ENCODE measurements at regions not wholly inside any gene's neighbourhood (a gene's known extent, or its start where the extent isn't known, plus 50 kb on each side); places are given as distances from the start of the nearest gene placed in this dataset.

- intact Hi-C loops (cut with micrococcal nuclease; ENCODE audit: unreplicated experiment): no loop called here
- ChIA-PET CTCF (ENCODE audit: unreplicated experiment) (no interaction called here), POLR2A (no interaction called here)
- Histone ChIP-seq H3K4me1 (ENCODE audit: insufficient read depth, low read length, poor library complexity, severe bottlenecking) (no peaks in the 10 kb centered on the region), H3K36me3 (ENCODE audit: insufficient read depth, low read length) (no peaks in the 10 kb centered on the region), H3K27ac (ENCODE audit: low read depth, low read length, poor library complexity, severe bottlenecking) (no peak overlapping the region), H3K9me2 (ENCODE audit: insufficient read depth, low read length) (no peaks in the 10 kb centered on the region), H3K4me2 (ENCODE audit: low read length) (no peak overlapping the region), H3K79me2 (ENCODE audit: insufficient read depth, low read depth, low read length) (no peaks in the 10 kb centered on the region), H2AFZ (ENCODE audit: low read length) (no peak overlapping the region), H3K4me3 (ENCODE audit: low read depth, low read length, poor library complexity, severe bottlenecking) (no peak overlapping the region), H3K9me3 (ENCODE audit: low read length) (no peaks in the 10 kb centered on the region), H4K20me1 (ENCODE audit: insufficient read depth, low read length) (no peaks in the 10 kb centered on the region)
- no TSS peak for BruUV-seq (replicated peaks)
- no peak for DNase-seq (ENCODE audit: low spot score)
- no peak for TF ChIP-seq EZH2phosphoT487 (IDR thresholded peaks at IDR 0.05; ENCODE audit: borderline replicate concordance, low read depth, low read length)
- TF ChIP-seq CTCF (conservative IDR thresholded peaks at IDR 0.05; ENCODE audit: low read length): no peak
Measured at GRCh38 chr11:46198245-46199240, 77.3 kb upstream of the PHF21A start.

- intact Hi-C loops (cut with micrococcal nuclease; ENCODE audit: unreplicated experiment): no loop called here
- Histone ChIP-seq H3K36me3 (ENCODE audit: insufficient read depth, low read length) (no peaks in the 10 kb centered on the region), H3K4me1 (ENCODE audit: insufficient read depth, low read length, poor library complexity, severe bottlenecking) (no peaks in the 10 kb centered on the region), H3K9me2 (ENCODE audit: insufficient read depth, low read length) (no peaks in the 10 kb centered on the region), H3K4me2 (ENCODE audit: low read length) (no peak overlapping the region), H2AFZ (ENCODE audit: low read length) (no peak overlapping the region), H4K20me1 (ENCODE audit: insufficient read depth, low read length) (no peaks in the 10 kb centered on the region), H3K27ac (ENCODE audit: low read depth, low read length, poor library complexity, severe bottlenecking) (no peak overlapping the region), H3K9me3 (ENCODE audit: low read length) (no peaks in the 10 kb centered on the region), H3K79me2 (ENCODE audit: insufficient read depth, low read depth, low read length) (no peaks in the 10 kb centered on the region), H3K4me3 (ENCODE audit: low read depth, low read length, poor library complexity, severe bottlenecking) (no peak overlapping the region)
- TF ChIP-seq EZH2phosphoT487 (IDR thresholded peaks at IDR 0.05; ENCODE audit: borderline replicate concordance, low read depth, low read length) (no peak), CTCF (conservative IDR thresholded peaks at IDR 0.05; ENCODE audit: low read length) (no peak)
- no TSS peak for BruUV-seq (replicated peaks)
- ChIA-PET CTCF (ENCODE audit: unreplicated experiment) (no interaction called here), POLR2A (no interaction called here)
- DNase-seq (ENCODE audit: low spot score): no peak
Measured at GRCh38 chr11:46197421-46197820, 76.2 kb upstream of the PHF21A start.

GRCh38 chr11:46188017-46188416 is 66.8 kb upstream of the PHF21A start:
- no peaks in the 10 kb centered on the region for H3K4me1 ChIP-seq (ENCODE audit: insufficient read depth, low read length, poor library complexity, severe bottlenecking)
- H2AFZ ChIP-seq (ENCODE audit: low read length): no peak overlapping the region
- TF ChIP-seq EZH2phosphoT487 (IDR thresholded peaks at IDR 0.05; ENCODE audit: borderline replicate concordance, low read depth, low read length) (no peak), CTCF (conservative IDR thresholded peaks at IDR 0.05; ENCODE audit: low read length) (no peak)
- no peaks in the 10 kb centered on the region for H3K9me2 ChIP-seq (ENCODE audit: insufficient read depth, low read length)
- no peak overlapping the region for H3K4me3 ChIP-seq (ENCODE audit: low read depth, low read length, poor library complexity, severe bottlenecking)
- no peaks in the 10 kb centered on the region for H3K79me2 ChIP-seq (ENCODE audit: insufficient read depth, low read depth, low read length)
- no peak for DNase-seq (ENCODE audit: low spot score)
- H3K36me3 ChIP-seq (ENCODE audit: insufficient read depth, low read length): no peaks in the 10 kb centered on the region
- no peaks in the 10 kb centered on the region for H3K9me3 ChIP-seq (ENCODE audit: low read length)
- BruUV-seq (replicated peaks): no TSS peak
- ChIA-PET CTCF (ENCODE audit: unreplicated experiment) (no interaction called here), POLR2A (no interaction called here)
- H3K27ac ChIP-seq (ENCODE audit: low read depth, low read length, poor library complexity, severe bottlenecking): no peak overlapping the region
- no peak overlapping the region for H3K4me2 ChIP-seq (ENCODE audit: low read length)
- no peaks in the 10 kb centered on the region for H4K20me1 ChIP-seq (ENCODE audit: insufficient read depth, low read length)
- intact Hi-C loops (cut with micrococcal nuclease; ENCODE audit: unreplicated experiment): no loop called here
